ENCODE measurements at regions not wholly inside any gene's neighbourhood (a gene's known extent, or its start where the extent isn't known, plus 50 kb on each side); places are given as distances from the start of the nearest gene placed in this dataset.

GRCh38 chr6:69623357-69623756 lies 173.5 kb downstream of the LMBRD1 start:
- Histone ChIP-seq H3K36me3 (ENCODE audit: insufficient read depth, low read length) (no peaks in the 10 kb centered on the region), H3K9me3 (ENCODE audit: control insufficient read depth in 1 of 2, low read length in 2 of 2) (no peaks in the 10 kb centered on the region), H3K27me3 (ENCODE audit: insufficient read depth, low read length) (no peaks in the 10 kb centered on the region), H3K4me1 (ENCODE audit: insufficient read depth, low read length) (no peaks in the 10 kb centered on the region), H3K4me3 (ENCODE audit: low read length in 2 of 2) (no peak overlapping the region), H3K27ac (ENCODE audit: low read depth, low read length) (no peak overlapping the region)
- ChIA-PET POLR2A (ENCODE audit: partially characterized antibody) (no interaction called here), CTCF (ENCODE audit: partially characterized antibody) (no interaction called here)
- Mint-ChIP-seq H3K27me3 (no peaks in the 10 kb centered on the region), H3K36me3 (no peaks in the 10 kb centered on the region), H3K9me3 (peaks cover 0 to 4% (median 0%) of the 10 kb centered on the region in 8 donors), H3K4me1 (no peaks in the 10 kb centered on the region), H3K27ac (no peak overlapping the region), H3K4me3 (no peak overlapping the region)
- DNase-seq = no peak
- intact Hi-C loops (cut with micrococcal nuclease) = no loop called here

- no peaks in the 10 kb centered on the region for H3K27me3 Mint-ChIP-seq
- no peak for DNase-seq
- POLR2A ChIA-PET (ENCODE audit: partially characterized antibody) = no interaction called here
Measured at GRCh38 chr6:69622924-69623323, 173.9 kb downstream of the LMBRD1 start.

GRCh38 chr6:69622230-69622629 lies 174.6 kb downstream of the LMBRD1 start:
- intact Hi-C loops (cut with micrococcal nuclease) = no loop called here
- Mint-ChIP-seq H3K36me3 (no peaks in the 10 kb centered on the region), H3K4me3 (no peak overlapping the region), H3K27me3 (no peaks in the 10 kb centered on the region), H3K9me3 (no peaks in the 10 kb centered on the region), H3K27ac (no peak overlapping the region), H3K4me1 (no peaks in the 10 kb centered on the region)
- Histone ChIP-seq H3K4me3 (ENCODE audit: low read length in 2 of 2) (no peak overlapping the region), H3K27me3 (ENCODE audit: insufficient read depth, low read length) (no peaks in the 10 kb centered on the region), H3K27ac (ENCODE audit: low read depth, low read length) (no peak overlapping the region), H3K36me3 (ENCODE audit: insufficient read depth, low read length) (no peaks in the 10 kb centered on the region), H3K9me3 (ENCODE audit: control insufficient read depth in 1 of 2, low read length in 2 of 2) (no peaks in the 10 kb centered on the region), H3K4me1 (ENCODE audit: insufficient read depth, low read length) (no peaks in the 10 kb centered on the region)
- POLR2A ChIA-PET (ENCODE audit: partially characterized antibody) = no interaction called here
- CTCF ChIA-PET (ENCODE audit: partially characterized antibody) = no interaction called here
- DNase-seq = no peak

More at GRCh38 chr6:69622924-69623323, 173.9 kb downstream of the LMBRD1 start:
- intact Hi-C loops (cut with micrococcal nuclease) = no loop called here
- Histone ChIP-seq H3K27me3 (ENCODE audit: insufficient read depth, low read length) (no peaks in the 10 kb centered on the region), H3K27ac (ENCODE audit: low read depth, low read length) (no peak overlapping the region), H3K9me3 (ENCODE audit: control insufficient read depth in 1 of 2, low read length in 2 of 2) (no peaks in the 10 kb centered on the region), H3K4me3 (ENCODE audit: low read length in 2 of 2) (no peak overlapping the region), H3K4me1 (ENCODE audit: insufficient read depth, low read length) (no peaks in the 10 kb centered on the region), H3K36me3 (ENCODE audit: insufficient read depth, low read length) (no peaks in the 10 kb centered on the region)
- Mint-ChIP-seq H3K27ac (no peak overlapping the region), H3K36me3 (no peaks in the 10 kb centered on the region), H3K4me3 (no peak overlapping the region), H3K4me1 (no peaks in the 10 kb centered on the region), H3K9me3 (peaks cover 0 to 4% (median 0%) of the 10 kb centered on the region in 8 donors)
- CTCF ChIA-PET (ENCODE audit: partially characterized antibody) = no interaction called here

- Mint-ChIP-seq H3K27ac (no peak overlapping the region), H3K4me3 (no peak overlapping the region), H3K4me1 (no peaks in the 10 kb centered on the region), H3K27me3 (no peaks in the 10 kb centered on the region), H3K36me3 (no peaks in the 10 kb centered on the region), H3K9me3 (peaks cover 0 to 4% (median 0%) of the 10 kb centered on the region in 8 donors)
- Histone ChIP-seq H3K27me3 (ENCODE audit: insufficient read depth, low read length) (no peaks in the 10 kb centered on the region), H3K4me1 (ENCODE audit: insufficient read depth, low read length) (no peaks in the 10 kb centered on the region), H3K4me3 (ENCODE audit: low read length in 2 of 2) (no peak overlapping the region), H3K9me3 (ENCODE audit: control insufficient read depth in 1 of 2, low read length in 2 of 2) (no peaks in the 10 kb centered on the region), H3K36me3 (ENCODE audit: insufficient read depth, low read length) (no peaks in the 10 kb centered on the region), H3K27ac (ENCODE audit: low read depth, low read length) (no peak overlapping the region)
- intact Hi-C loops (cut with micrococcal nuclease) = no loop called here
- ChIA-PET CTCF (ENCODE audit: partially characterized antibody) (no interaction called here), POLR2A (ENCODE audit: partially characterized antibody) (no interaction called here)
- DNase-seq = no peak
Measured at GRCh38 chr6:69617163-69617562, 179.6 kb downstream of the LMBRD1 start.

- intact Hi-C loops (cut with micrococcal nuclease) = no loop called here
- no peak overlapping the region for H3K4me3 ChIP-seq (ENCODE audit: low read length in 2 of 2)
- ChIA-PET POLR2A (ENCODE audit: partially characterized antibody) (no interaction called here), CTCF (ENCODE audit: partially characterized antibody) (no interaction called here)
- H3K4me1 ChIP-seq (ENCODE audit: insufficient read depth, low read length) = no peaks in the 10 kb centered on the region
- Mint-ChIP-seq H3K36me3 (no peaks in the 10 kb centered on the region), H3K27ac (no peak overlapping the region), H3K4me3 (no peak overlapping the region), H3K4me1 (no peaks in the 10 kb centered on the region), H3K27me3 (peaks cover 0 to 2% of the 10 kb centered on the region in 2 donors), H3K9me3 (peaks cover 0 to 3% (median 0%) of the 10 kb centered on the region in 8 donors)
- H3K27ac ChIP-seq (ENCODE audit: low read depth, low read length) = no peak overlapping the region
- no peaks in the 10 kb centered on the region for H3K9me3 ChIP-seq (ENCODE audit: control insufficient read depth in 1 of 2, low read length in 2 of 2)
- no peaks in the 10 kb centered on the region for H3K36me3 ChIP-seq (ENCODE audit: insufficient read depth, low read length)
- no peak for DNase-seq
- no peaks in the 10 kb centered on the region for H3K27me3 ChIP-seq (ENCODE audit: insufficient read depth, low read length)
Measured at GRCh38 chr6:69609836-69610472, 186.9 kb downstream of the LMBRD1 start.

GRCh38 chr6:69601132-69601531 lies 195.7 kb downstream of the LMBRD1 start:
- H3K4me1 Mint-ChIP-seq = no peaks in the 10 kb centered on the region
- no peak overlapping the region for H3K4me3 Mint-ChIP-seq

GRCh38 chr6:69594405-69594804 lies 202.4 kb downstream of the LMBRD1 start:
- no peaks in the 10 kb centered on the region for H3K4me1 Mint-ChIP-seq
- no peak for DNase-seq
- H3K4me3 Mint-ChIP-seq = no peak overlapping the region
- H3K4me1 ChIP-seq (ENCODE audit: insufficient read depth, low read length) = no peaks in the 10 kb centered on the region
- H3K36me3 Mint-ChIP-seq = no peaks in the 10 kb centered on the region
- H3K27me3 ChIP-seq (ENCODE audit: insufficient read depth, low read length) = no peaks in the 10 kb centered on the region
- H3K27me3 Mint-ChIP-seq = no peaks in the 10 kb centered on the region
- intact Hi-C loops (cut with micrococcal nuclease) = no loop called here
- H3K4me3 ChIP-seq (ENCODE audit: low read length in 2 of 2) = no peak overlapping the region
- CTCF ChIA-PET (ENCODE audit: partially characterized antibody) = interaction anchor here (1.1 kb wide), 1 partner anchor 12 kb away, joined by 3 read pairs; no protein-coding TSS in a partner anchor
- H3K27ac ChIP-seq (ENCODE audit: low read depth, low read length) = no peak overlapping the region
- no peak overlapping the region for H3K27ac Mint-ChIP-seq
- no peaks in the 10 kb centered on the region for H3K36me3 ChIP-seq (ENCODE audit: insufficient read depth, low read length)
- H3K9me3 Mint-ChIP-seq = no peaks in the 10 kb centered on the region
- POLR2A ChIA-PET (ENCODE audit: partially characterized antibody) = no interaction called here
- no peaks in the 10 kb centered on the region for H3K9me3 ChIP-seq (ENCODE audit: control insufficient read depth in 1 of 2, low read length in 2 of 2)

More at GRCh38 chr6:69601132-69601531, 195.7 kb downstream of the LMBRD1 start:
- no peak overlapping the region for H3K27ac ChIP-seq (ENCODE audit: low read depth, low read length)
- Mint-ChIP-seq H3K27ac (no peak overlapping the region), H3K36me3 (no peaks in the 10 kb centered on the region), H3K9me3 (no peaks in the 10 kb centered on the region), H3K27me3 (peaks cover 2 to 4% of the 10 kb centered on the region in 2 donors)
- H3K27me3 ChIP-seq (ENCODE audit: insufficient read depth, low read length) = no peaks in the 10 kb centered on the region
- no peaks in the 10 kb centered on the region for H3K36me3 ChIP-seq (ENCODE audit: insufficient read depth, low read length)
- POLR2A ChIA-PET (ENCODE audit: partially characterized antibody) = interaction anchor here (0.6 kb wide), 1 partner anchor 537 kb away, joined by 3 read pairs; no protein-coding TSS in a partner anchor
- DNase-seq = no peak
- H3K9me3 ChIP-seq (ENCODE audit: control insufficient read depth in 1 of 2, low read length in 2 of 2) = no peaks in the 10 kb centered on the region
- H3K4me1 ChIP-seq (ENCODE audit: insufficient read depth, low read length) = no peaks in the 10 kb centered on the region
- intact Hi-C loops (cut with micrococcal nuclease) = no loop called here
- H3K4me3 ChIP-seq (ENCODE audit: low read length in 2 of 2) = no peak overlapping the region
- CTCF ChIA-PET (ENCODE audit: partially characterized antibody) = no interaction called here

Data from CD4-positive, alpha-beta memory T cell (primary cell).